GM12872 (cell line): ENCODE measurements at regions not wholly inside any gene's neighbourhood (a gene's known extent, or its start where the extent isn't known, plus 50 kb on each side); places are given as distances from the start of the nearest gene placed in this dataset.

Experiments
- CTCF ChIP-seq: IDR thresholded peaks from 3 replicates; pipeline ENCODE4 v1.5.1; 2011; ENCODE audit warnings: low read depth, mild to moderate bottlenecking, low read length, moderate library complexity; ENCODE audit not compliant: insufficient read depth

- TF ChIP-seq CTCF = no peak
Observed at GRCh38 chr4:135316266-135316779, 1114.7 kb upstream of the PABPC4L start.

GRCh38 chr4:135290136-135290535, 1088.5 kb upstream of the PABPC4L start:
- TF ChIP-seq CTCF = no peak

GRCh38 chr4:135283934-135284333, 1082.3 kb upstream of the PABPC4L start:
- no peak for TF ChIP-seq CTCF

GRCh38 chr4:135282676-135283075, 1081.1 kb upstream of the PABPC4L start:
- no peak for TF ChIP-seq CTCF

GRCh38 chr4:135281230-135281629, 1079.6 kb upstream of the PABPC4L start:
- no peak for TF ChIP-seq CTCF

- no peak for TF ChIP-seq CTCF
Observed at GRCh38 chr4:135277980-135278315, 1076.4 kb upstream of the PABPC4L start.

- no peak for TF ChIP-seq CTCF
Observed at GRCh38 chr4:135277068-135277979, 1075.7 kb upstream of the PABPC4L start.
